A673 (cell line): ENCODE measurements at regions not wholly inside any gene's neighbourhood (a gene's known extent, or its start where the extent isn't known, plus 50 kb on each side); places are given as distances from the start of the nearest gene placed in this dataset.

Experiments
- BruUV-seq: library from RNA; stranded (reverse); fragments of 400-500 nt; replicated peaks from 2 replicates; lab custom pipeline; 2021; lab: Mats Ljungman, UMichigan
- CTCF ChIA-PET: fragments of 300-600 bp; sonication (Branson Sonifier 250); formaldehyde crosslinking; loops from one replicate; lab custom pipeline; 2022; ENCODE audit warnings: antibody characterized with exemption; lab: Charles Lee
- POLR2A ChIA-PET: fragments of 300-600 bp; sonication (Branson Sonifier 250); formaldehyde crosslinking; loops from one replicate; lab custom pipeline; 2022; ENCODE audit warnings: antibody characterized with exemption; ENCODE audit not compliant: low non-redundant PET; lab: Charles Lee
- DNase-seq: peaks from one replicate; pipeline ENCODE4 v3.0.0-alpha.2; 2015; ENCODE audit warnings: low spot score
- H3K27ac ChIP-seq: fragments of 200-600 bp; sonication (generic); 2 replicates; pipeline ENCODE4 v1.5.1; 2016; ENCODE audit warnings: mixed run types, low read depth, mild to moderate bottlenecking, mixed read lengths, antibody characterized with exemption, low read length; ENCODE audit not compliant: poor library complexity, severe bottlenecking
- H3K27me3 ChIP-seq: fragments of 200-600 bp; sonication (generic); replicated peaks from 2 replicates; pipeline ENCODE4 v1.6.1; 2017; ENCODE audit warnings: mixed run types, low read depth, mild to moderate bottlenecking, mixed read lengths, antibody characterized with exemption, low read length; ENCODE audit not compliant: insufficient read depth, poor library complexity
- H3K36me3 ChIP-seq: fragments of 200-600 bp; sonication (generic); 2 replicates; pipeline ENCODE4 v1.6.1; 2016; ENCODE audit warnings: mixed run types, mild to moderate bottlenecking, mixed read lengths, antibody characterized with exemption, low read length; ENCODE audit not compliant: insufficient read depth, poor library complexity, severe bottlenecking
- H3K4me1 ChIP-seq: fragments of 200-600 bp; sonication (generic); 2 replicates; pipeline ENCODE4 v1.6.1; 2017; ENCODE audit warnings: mixed run types, mild to moderate bottlenecking, mixed read lengths, antibody characterized with exemption, low read length; ENCODE audit not compliant: insufficient read depth, poor library complexity, severe bottlenecking
- H3K4me3 ChIP-seq: fragments of 200-600 bp; sonication (generic); 2 replicates; pipeline ENCODE4 v1.5.1; 2016; ENCODE audit warnings: low read depth, mixed run types, mild to moderate bottlenecking, mixed read lengths, low read length; ENCODE audit not compliant: poor library complexity, severe bottlenecking
- H3K9me3 ChIP-seq: fragments of 200-600 bp; sonication (generic); 2 replicates; pipeline ENCODE4 v1.6.1; 2016; ENCODE audit warnings: mixed run types, low read depth, mild to moderate bottlenecking, mixed read lengths, antibody characterized with exemption, low read length; ENCODE audit not compliant: poor library complexity, severe bottlenecking
- EZH2 ChIP-seq: fragments of 200-600 bp; sonication (generic); IDR thresholded peaks from 2 replicates; pipeline ENCODE4 v1.6.1; 2017; ENCODE audit warnings: borderline replicate concordance, low read depth, mild to moderate bottlenecking, mixed read lengths, antibody characterized with exemption, low read length; ENCODE audit not compliant: poor library complexity, severe bottlenecking
- intact Hi-C: fragments of 100-400 bp; cut with micrococcal nuclease; formaldehyde crosslinking; loops from one replicate; pipeline ENCODE4 v1.10.0; 2022; ENCODE audit not compliant: unreplicated experiment
- TF ChIP-seq, protein P1 (sequence below): fragments of 300-800, 200-600 bp; sonication (generic); conservative IDR thresholded peaks from 2 replicates; pipeline ENCODE4 v1.5.1; 2017; ENCODE audit warnings: low read depth, mild to moderate bottlenecking, antibody characterized with exemption, low read length, moderate library complexity, mixed read lengths

DNA sequence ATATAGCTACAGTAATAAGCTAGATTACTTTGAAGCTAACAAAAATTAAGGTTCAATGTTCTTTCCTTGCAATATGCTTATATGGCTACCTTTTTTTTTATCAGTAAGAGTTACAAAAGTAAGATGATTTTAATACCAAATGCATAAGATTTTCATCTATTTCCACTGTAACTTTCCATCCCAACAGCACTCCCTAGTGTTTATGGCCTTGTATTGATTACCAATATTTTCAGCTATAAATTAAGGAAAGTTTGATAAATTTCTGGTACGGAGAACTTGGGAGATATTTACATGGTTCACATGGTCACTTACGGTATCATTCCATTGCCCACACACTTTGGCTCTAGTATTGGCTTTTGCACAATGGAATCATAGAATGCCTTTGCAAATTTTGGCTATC is 448.9 kb upstream of the PABPC4L start:
- Histone ChIP-seq H3K27me3 (no peaks in the 10 kb centered on the region), H3K36me3 (no peaks in the 10 kb centered on the region), H3K4me3 (no peak overlapping the region), H3K27ac (no peak overlapping the region), H3K4me1 (no peaks in the 10 kb centered on the region), H3K9me3 (no peaks in the 10 kb centered on the region)
- POLR2A ChIA-PET, result no interaction called here
- no TSS peak for BruUV-seq
- TF ChIP-seq, protein P1, sequence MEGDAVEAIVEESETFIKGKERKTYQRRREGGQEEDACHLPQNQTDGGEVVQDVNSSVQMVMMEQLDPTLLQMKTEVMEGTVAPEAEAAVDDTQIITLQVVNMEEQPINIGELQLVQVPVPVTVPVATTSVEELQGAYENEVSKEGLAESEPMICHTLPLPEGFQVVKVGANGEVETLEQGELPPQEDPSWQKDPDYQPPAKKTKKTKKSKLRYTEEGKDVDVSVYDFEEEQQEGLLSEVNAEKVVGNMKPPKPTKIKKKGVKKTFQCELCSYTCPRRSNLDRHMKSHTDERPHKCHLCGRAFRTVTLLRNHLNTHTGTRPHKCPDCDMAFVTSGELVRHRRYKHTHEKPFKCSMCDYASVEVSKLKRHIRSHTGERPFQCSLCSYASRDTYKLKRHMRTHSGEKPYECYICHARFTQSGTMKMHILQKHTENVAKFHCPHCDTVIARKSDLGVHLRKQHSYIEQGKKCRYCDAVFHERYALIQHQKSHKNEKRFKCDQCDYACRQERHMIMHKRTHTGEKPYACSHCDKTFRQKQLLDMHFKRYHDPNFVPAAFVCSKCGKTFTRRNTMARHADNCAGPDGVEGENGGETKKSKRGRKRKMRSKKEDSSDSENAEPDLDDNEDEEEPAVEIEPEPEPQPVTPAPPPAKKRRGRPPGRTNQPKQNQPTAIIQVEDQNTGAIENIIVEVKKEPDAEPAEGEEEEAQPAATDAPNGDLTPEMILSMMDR, result no peak
- TF ChIP-seq EZH2, result no peak
- CTCF ChIA-PET, result no interaction called here
- no peak for DNase-seq
- intact Hi-C loops, result no loop called here

DNA sequence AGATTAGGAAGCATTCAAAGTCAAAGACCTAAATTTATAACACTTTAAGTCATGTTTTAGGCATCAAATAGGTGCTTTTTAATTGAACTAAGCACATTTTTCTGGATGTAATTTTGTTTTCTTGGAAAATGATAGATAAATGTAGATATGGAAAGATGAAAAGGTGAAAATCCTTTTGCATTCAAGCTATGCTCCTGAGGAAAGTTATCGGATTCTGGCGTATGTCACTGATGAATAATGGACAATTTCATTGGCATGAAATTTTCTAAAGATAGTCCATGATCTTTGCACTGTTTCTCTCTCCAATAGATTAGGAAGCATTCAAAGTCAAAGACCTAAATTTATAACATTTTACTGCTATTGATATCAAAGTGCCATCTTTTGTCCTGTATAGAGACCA is 444.2 kb upstream of the PABPC4L start:
- no peaks in the 10 kb centered on the region for H3K4me1 ChIP-seq
- no TSS peak for BruUV-seq
- intact Hi-C loops, result no loop called here

DNA sequence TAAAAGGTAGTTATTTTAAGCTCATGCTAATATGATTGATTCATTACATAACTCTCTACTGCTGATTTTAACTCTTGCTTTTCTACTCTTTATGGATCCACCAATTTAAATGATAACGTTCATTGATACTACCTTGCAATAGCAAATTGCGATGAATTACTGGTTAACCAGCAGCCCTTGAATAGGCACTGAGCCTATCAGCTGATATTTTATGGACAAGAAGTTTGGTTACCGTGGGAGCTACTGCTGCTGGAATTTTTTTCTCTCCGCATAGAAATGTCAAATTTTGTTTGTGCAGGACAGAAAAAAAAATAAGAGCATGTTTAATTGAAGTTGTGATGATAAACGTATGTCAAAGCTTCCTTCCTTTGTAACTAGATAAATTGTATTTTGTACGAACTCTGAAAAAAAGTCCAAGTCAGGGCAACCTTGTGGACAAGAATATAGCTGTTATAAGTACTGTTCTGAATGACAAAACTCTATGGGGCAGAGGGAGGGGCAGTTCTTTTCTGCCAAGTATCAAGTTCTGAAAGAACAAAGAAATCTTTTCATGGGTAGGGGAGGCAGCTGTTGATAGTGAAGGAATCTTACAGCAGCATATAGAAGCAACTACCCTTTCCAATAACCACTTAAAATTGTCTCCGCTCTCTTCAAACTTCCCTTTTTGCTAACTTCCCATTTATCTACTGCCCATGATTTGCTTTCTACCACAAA is 434.9 kb upstream of the PABPC4L start:
- H3K27me3 ChIP-seq, result no peaks in the 10 kb centered on the region
- TF ChIP-seq EZH2, result no peak
- TF ChIP-seq, protein P1, result no peak
- CTCF ChIA-PET, result no interaction called here
- H3K4me1 ChIP-seq, result no peaks in the 10 kb centered on the region
- no peak overlapping the region for H3K4me3 ChIP-seq
- BruUV-seq, result no TSS peak
- no peaks in the 10 kb centered on the region for H3K36me3 ChIP-seq
- H3K9me3 ChIP-seq, result no peaks in the 10 kb centered on the region
- POLR2A ChIA-PET, result no interaction called here
- H3K27ac ChIP-seq, result no peak overlapping the region
- DNase-seq, result no peak
- intact Hi-C loops, result no loop called here

More for the DNA sequence above, 444.2 kb upstream of the PABPC4L start:
- no peak for DNase-seq
- Histone ChIP-seq H3K27ac (no peak overlapping the region), H3K27me3 (no peaks in the 10 kb centered on the region), H3K4me3 (no peak overlapping the region), H3K9me3 (no peaks in the 10 kb centered on the region), H3K36me3 (no peaks in the 10 kb centered on the region)
- TF ChIP-seq, protein P1, result no peak
- TF ChIP-seq EZH2, result no peak
- ChIA-PET CTCF (no interaction called here), POLR2A (no interaction called here)
